GM10248 (cell line): ENCODE measurements at regions not wholly inside any gene's neighbourhood (a gene's known extent, or its start where the extent isn't known, plus 50 kb on each side); places are given as distances from the start of the nearest gene placed in this dataset.

Experiments used
- CTCF ChIA-PET: fragments of 300-600 bp; sonication (Branson Sonifier 250); formaldehyde crosslinking; extraction: SDS; loops from one replicate; lab custom pipeline; 2021; ENCODE audit warnings: antibody characterized with exemption; lab: Yijun Ruan, JAX
- POLR2A ChIA-PET: fragments of 350-650 bp; sonication (Branson Sonifier 250); formaldehyde crosslinking; extraction: SDS; loops from one replicate; lab custom pipeline; 2020; ENCODE audit warnings: antibody characterized with exemption; lab: Yijun Ruan, JAX
- DNase-seq: peaks from one replicate; pipeline ENCODE4 v3.0.0; 2012; ENCODE audit errors: extremely low spot score
- TF ChIP-seq, protein P1 (sequence below): IDR thresholded peaks from 2 replicates; pipeline ENCODE4 v1.5.1; 2012; ENCODE audit warnings: mild to moderate bottlenecking, low read depth; ENCODE audit errors: extremely low read depth, missing control alignments, control extremely low read depth

DNA sequence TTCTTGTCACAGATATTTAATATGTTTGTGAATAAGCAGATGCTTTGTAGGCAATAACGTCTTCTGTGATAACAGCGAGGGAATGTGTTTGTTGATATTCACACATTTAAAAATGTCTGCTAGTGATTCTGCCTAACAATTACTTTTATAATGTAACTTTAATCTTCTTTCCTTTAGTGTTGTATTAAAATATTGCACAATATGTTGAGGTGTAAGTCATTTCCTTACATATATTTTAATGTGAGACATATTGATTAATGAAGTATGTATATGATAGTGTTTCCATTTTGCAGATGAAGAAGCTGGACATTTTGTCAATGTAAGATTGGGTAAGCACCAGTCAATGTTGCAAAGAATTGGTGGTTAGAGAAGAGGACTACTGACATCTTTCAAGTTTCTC is 324.4 kb downstream of the SLITRK1 start:
- POLR2A ChIA-PET, result no interaction called here
- DNase-seq, result no peak

DNA sequence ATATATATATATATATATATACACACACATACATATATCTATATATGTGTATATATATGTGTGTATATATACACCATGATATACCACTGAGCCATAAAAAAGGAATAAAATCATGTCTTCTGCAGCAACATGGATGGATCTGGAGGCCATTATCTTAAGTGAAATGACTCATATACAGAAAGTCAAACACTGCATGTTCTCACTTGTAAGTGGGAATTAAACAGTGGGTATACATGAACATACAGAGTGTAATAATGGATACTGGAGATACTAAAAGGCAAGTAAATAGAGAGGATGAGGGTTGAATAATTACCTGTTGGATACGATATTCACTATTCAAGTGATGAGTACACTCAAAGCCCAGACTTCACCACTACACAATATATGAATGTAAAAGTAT is 332.6 kb downstream of the SLITRK1 start:
- ChIA-PET POLR2A (no interaction called here), CTCF (no interaction called here)
- TF ChIP-seq, protein P1, sequence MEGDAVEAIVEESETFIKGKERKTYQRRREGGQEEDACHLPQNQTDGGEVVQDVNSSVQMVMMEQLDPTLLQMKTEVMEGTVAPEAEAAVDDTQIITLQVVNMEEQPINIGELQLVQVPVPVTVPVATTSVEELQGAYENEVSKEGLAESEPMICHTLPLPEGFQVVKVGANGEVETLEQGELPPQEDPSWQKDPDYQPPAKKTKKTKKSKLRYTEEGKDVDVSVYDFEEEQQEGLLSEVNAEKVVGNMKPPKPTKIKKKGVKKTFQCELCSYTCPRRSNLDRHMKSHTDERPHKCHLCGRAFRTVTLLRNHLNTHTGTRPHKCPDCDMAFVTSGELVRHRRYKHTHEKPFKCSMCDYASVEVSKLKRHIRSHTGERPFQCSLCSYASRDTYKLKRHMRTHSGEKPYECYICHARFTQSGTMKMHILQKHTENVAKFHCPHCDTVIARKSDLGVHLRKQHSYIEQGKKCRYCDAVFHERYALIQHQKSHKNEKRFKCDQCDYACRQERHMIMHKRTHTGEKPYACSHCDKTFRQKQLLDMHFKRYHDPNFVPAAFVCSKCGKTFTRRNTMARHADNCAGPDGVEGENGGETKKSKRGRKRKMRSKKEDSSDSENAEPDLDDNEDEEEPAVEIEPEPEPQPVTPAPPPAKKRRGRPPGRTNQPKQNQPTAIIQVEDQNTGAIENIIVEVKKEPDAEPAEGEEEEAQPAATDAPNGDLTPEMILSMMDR, result no peak
- DNase-seq, result no peak

More for the DNA sequence above, 324.4 kb downstream of the SLITRK1 start:
- TF ChIP-seq, protein P1, result no peak
- CTCF ChIA-PET, result no interaction called here

DNA sequence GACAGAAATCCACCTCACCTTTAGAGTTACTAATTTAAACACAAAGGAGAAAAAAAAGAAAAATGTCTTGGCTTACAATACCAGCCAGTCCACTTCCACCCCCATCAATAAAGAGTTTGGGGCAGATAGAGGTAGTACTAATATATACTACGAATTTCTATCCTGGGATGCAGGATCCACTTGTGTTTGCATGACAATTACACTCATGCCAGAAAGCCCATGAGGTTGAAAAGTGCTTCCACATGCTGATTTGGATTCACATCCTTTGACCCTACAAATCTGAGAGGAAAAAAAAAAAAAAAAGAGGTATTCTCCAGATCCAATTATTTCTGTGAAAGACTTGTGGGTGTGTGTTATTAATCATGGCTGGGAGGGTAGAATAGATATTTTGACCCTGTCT is 335.2 kb downstream of the SLITRK1 start:
- POLR2A ChIA-PET, result no interaction called here
- TF ChIP-seq, protein P1, result no peak
- CTCF ChIA-PET, result no interaction called here
- no peak for DNase-seq

DNA sequence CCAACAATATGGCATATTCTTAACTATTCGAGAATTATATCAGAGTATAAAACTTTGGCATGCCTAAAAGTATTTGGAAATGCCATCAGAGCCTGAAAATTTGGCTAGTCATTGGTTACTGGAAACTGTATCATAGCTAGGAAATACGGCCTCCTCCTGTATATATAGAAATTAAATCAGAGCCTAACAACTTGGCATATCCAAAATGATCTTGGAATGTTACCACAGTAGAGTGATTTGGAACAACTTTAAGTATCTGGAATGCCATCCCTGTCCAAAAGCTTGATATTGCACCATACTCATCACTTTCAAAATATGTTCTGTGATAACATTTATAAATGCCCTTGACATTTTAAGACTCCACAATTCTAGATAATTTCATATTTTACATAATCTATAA is 335.8 kb downstream of the SLITRK1 start:
- POLR2A ChIA-PET, result no interaction called here
- DNase-seq, result no peak
- CTCF ChIA-PET, result no interaction called here
- TF ChIP-seq, protein P1, result no peak

DNA sequence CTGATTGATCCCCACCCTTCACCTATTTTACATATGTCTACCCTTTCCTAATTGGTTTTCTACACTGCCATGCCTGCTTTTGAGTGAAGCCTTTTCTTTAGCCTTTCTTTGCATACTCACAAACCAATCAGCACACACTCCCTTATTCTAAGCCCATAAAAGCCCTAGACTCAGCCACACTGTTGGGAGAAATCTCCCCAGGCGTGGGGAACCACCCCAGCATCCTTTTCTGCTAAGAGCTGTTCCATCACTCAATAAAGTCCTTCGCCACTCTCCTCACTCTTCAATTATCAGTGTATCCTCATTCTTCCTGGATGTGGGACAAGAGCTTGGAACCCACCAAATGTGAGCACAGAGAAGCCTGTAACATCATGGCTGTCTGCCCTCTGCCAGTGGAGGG is 343.6 kb downstream of the SLITRK1 start:
- CTCF ChIA-PET, result no interaction called here
- DNase-seq, result no peak
- POLR2A ChIA-PET, result no interaction called here
- TF ChIP-seq, protein P1, result no peak

DNA sequence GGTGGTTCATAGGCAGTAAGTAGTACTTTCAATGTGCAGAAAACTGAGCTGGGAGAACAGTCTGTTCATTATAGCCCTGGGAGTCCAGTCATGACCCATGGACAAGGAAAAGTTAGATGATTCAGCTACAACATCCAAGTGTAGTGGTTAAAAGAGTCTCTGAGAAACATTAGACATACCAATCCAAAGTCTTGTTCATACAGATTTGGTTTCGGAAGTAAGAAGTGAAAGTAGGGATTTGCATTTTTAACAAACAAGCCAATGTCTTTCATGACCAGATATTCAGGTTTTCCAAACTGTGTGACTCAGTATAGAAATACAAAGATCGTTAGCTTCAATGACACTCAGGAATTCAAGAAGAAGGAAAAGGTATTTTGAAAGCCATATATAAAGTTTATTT is 345.3 kb downstream of the SLITRK1 start:
- TF ChIP-seq, protein P1, result no peak
- ChIA-PET CTCF (no interaction called here), POLR2A (no interaction called here)
- DNase-seq, result no peak

DNA sequence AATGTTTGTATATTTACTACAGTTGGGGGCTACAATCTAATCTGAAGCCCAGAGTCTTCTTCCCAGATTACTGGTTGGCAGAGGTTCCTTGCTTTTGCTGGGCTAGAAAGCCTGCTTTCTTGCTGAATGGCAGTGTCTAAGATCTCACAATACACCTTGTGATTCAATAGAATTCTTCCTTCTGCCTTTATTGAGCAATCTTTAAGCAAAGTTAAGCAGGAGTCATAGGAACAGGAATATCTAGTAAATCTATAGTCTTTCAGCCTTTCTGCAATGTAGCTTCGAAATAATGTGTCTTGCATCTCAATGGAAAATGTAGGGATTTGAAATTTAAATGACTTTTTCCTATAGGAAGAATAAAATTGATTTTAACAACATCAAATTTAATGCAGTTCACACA is 346.1 kb downstream of the SLITRK1 start:
- DNase-seq, result no peak
- TF ChIP-seq, protein P1, result no peak
- CTCF ChIA-PET, result no interaction called here
- POLR2A ChIA-PET, result no interaction called here
